Gastroesophageal sphincter (tissue), 4 donors: ENCODE measurements at regions not wholly inside any gene's neighbourhood (a gene's known extent, or its start where the extent isn't known, plus 50 kb on each side); places are given as distances from the start of the nearest gene placed in this dataset.
"Not testable (repeated sequence)": the region's sequence is repeated elsewhere in the genome, so short reads cannot be mapped to it uniquely, and the experiment has no call there.

Source experiments
- ATAC-seq: fragments of 150-250 bp; one replicate; pipeline ENCODE4 v1.9.1; 2016; ENCODE audit warnings: mild to moderate bottlenecking, moderate library complexity
- H3K27ac ChIP-seq, 4 donors: fragments of 200-600 bp; sonication (generic) in 3 of 4; 1 replicate in 3 of 4; 2 replicates in 1 of 4; pipeline ENCODE4 v1.5.1; 2016 to 2019
- H3K27me3 ChIP-seq: fragments of 200-600 bp; sonication (generic); one replicate; pipeline ENCODE4 v1.5.1; 2019
- H3K36me3 ChIP-seq, 2 donors: fragments of 200-600 bp; sonication (generic); one replicate each; pipeline ENCODE4 v1.5.1; 2019; ENCODE audit warnings: control low read depth in 1 of 2
- H3K4me1 ChIP-seq, 3 donors: fragments of 200-600 bp; sonication (generic); 1 replicate in 2 of 3; 2 replicates in 1 of 3; pipeline ENCODE4 v1.5.1; 2016 to 2019; ENCODE audit warnings: control low read depth in 2 of 3
- H3K4me3 ChIP-seq, 2 donors: fragments of 200-600 bp; sonication (generic); one replicate each; pipeline ENCODE4 v1.5.1; 2019; ENCODE audit warnings: mild to moderate bottlenecking in 1 of 2, moderate library complexity in 1 of 2
- H3K9me3 ChIP-seq, 3 donors: fragments of 200-600 bp; sonication (generic); one replicate each; pipeline ENCODE4 v1.5.1; 2017 to 2019; ENCODE audit warnings: control low read depth in 2 of 3
- EP300 ChIP-seq: sonication (generic); formaldehyde crosslinking; IDR thresholded peaks from one replicate; pipeline ENCODE4 v1.6.1; 2017; ENCODE audit warnings: antibody characterized with exemption, mild to moderate bottlenecking
- POLR2A ChIP-seq, 2 donors: fragments of 450-650 bp; IDR thresholded peaks; one replicate each; pipeline ENCODE4 v1.6.1; 2017; ENCODE audit warnings: antibody characterized with exemption in 2 of 2, mild to moderate bottlenecking in 2 of 2, moderate library complexity in 1 of 2
- POLR2AphosphoS5 ChIP-seq: sonication (generic); formaldehyde crosslinking; IDR thresholded peaks from one replicate; pipeline ENCODE4 v1.6.1; 2017; ENCODE audit warnings: antibody characterized with exemption
- WGBS, 2 donors: methylation state at CpG; one replicate each; pipeline ENCODE4 v1.1.5; 2018; ENCODE audit warnings: low coverage in 1 of 2; 5-methylcytosine and 5-hydroxymethylcytosine counted together
- TF ChIP-seq, protein P1 (sequence below), 4 experiments: fragments of 200-600 bp in 2 of 4; fragments of 450-650 bp in 2 of 4; sonication (generic) in 1 of 4; IDR thresholded peaks; one replicate each; pipeline ENCODE4 v1.5.1; 2017 to 2019; ENCODE audit warnings: antibody characterized with exemption in 4 of 4, mild to moderate bottlenecking in 2 of 4, moderate library complexity in 2 of 4

DNA sequence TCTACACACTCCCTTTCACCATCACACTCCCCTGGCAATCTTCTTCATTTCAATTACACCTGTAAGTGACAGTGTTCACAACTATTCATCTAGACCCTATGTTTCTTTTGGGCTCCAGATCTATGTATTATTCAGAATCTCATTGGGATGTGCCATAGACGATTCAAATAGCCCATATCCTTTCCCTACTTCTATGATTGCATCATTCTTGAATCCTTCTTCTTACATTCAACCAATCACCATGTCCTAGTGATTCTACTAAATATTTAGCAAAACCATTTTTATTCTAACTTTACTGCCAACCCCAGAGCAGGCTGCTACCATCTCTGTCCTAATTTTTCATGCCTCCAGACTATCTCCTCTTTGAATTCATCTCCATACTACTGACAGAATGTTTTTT is 106.4 kb downstream of the TDRD15 start:
- no peaks in the 10 kb centered on the region for H3K27me3 ChIP-seq
- H3K9me3 ChIP-seq = no peaks in the 10 kb centered on the region
- WGBS, 2 donors = 71 to 84% methylated on average over 1 of the region's 1 CpG
- ATAC-seq = no peak
- no peaks in the 10 kb centered on the region for H3K36me3 ChIP-seq
- H3K27ac ChIP-seq = no peak overlapping the region
- no peak overlapping the region for H3K4me3 ChIP-seq
- H3K4me1 ChIP-seq = no peaks in the 10 kb centered on the region
- TF ChIP-seq EP300 = no peak
- TF ChIP-seq POLR2A (IDR thresholded peaks at IDR 0.05) = no peak
- TF ChIP-seq, protein P1, sequence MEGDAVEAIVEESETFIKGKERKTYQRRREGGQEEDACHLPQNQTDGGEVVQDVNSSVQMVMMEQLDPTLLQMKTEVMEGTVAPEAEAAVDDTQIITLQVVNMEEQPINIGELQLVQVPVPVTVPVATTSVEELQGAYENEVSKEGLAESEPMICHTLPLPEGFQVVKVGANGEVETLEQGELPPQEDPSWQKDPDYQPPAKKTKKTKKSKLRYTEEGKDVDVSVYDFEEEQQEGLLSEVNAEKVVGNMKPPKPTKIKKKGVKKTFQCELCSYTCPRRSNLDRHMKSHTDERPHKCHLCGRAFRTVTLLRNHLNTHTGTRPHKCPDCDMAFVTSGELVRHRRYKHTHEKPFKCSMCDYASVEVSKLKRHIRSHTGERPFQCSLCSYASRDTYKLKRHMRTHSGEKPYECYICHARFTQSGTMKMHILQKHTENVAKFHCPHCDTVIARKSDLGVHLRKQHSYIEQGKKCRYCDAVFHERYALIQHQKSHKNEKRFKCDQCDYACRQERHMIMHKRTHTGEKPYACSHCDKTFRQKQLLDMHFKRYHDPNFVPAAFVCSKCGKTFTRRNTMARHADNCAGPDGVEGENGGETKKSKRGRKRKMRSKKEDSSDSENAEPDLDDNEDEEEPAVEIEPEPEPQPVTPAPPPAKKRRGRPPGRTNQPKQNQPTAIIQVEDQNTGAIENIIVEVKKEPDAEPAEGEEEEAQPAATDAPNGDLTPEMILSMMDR (IDR thresholded peaks at IDR 0.05) = no peak
- TF ChIP-seq POLR2AphosphoS5 = no peak

DNA sequence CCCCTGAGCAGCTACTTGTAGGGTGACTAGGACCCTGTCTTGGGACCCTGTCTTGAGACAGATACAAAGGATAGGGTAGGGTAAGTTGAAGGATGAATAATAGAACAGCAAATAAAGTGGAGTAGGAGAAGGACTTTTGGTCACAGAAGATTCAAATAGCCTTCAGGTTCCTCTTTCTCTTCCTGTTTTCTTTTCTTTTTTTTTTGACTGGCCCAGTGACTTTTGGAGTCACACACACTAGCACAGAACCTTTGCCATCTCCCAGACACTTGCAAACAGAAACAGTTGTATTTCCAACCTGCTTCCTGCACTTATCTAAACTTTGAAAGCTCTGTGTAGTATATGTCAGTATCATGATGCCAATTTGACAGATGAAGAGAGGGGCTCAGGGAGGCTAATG is 108.2 kb downstream of the TDRD15 start:
- Histone ChIP-seq H3K27ac (no peak overlapping the region), H3K9me3 (no peaks in the 10 kb centered on the region), H3K4me3 (no peak overlapping the region), H3K27me3 (no peaks in the 10 kb centered on the region), H3K4me1 (no peaks in the 10 kb centered on the region), H3K36me3 (no peaks in the 10 kb centered on the region)
- ATAC-seq = no peak
- TF ChIP-seq EP300 (no peak), POLR2AphosphoS5 (no peak), POLR2A (IDR thresholded peaks at IDR 0.05) (no peak)
- TF ChIP-seq, protein P1 (IDR thresholded peaks at IDR 0.05) = no peak

DNA sequence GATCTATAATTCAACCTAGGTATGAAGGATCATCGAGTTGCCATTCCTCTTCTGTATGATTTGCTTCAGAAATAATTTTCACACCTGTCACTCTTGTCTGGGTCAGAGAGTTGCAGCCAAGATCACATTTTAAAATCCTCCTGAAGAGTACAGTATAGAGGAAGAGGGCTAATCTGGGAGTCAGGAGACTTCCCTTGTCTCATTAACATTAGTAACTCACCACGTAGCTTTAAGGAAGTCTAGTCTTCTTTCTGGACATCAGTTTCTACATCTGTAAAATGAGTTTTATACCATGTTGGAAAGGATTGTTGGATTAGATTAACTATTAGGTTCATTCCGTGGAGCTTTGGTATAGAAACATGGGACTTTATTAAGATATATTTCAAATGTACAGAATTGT is 109.4 kb downstream of the TDRD15 start:
- no peak for TF ChIP-seq POLR2AphosphoS5
- no peak for TF ChIP-seq POLR2A (IDR thresholded peaks at IDR 0.05)
- TF ChIP-seq, protein P1 (IDR thresholded peaks at IDR 0.05) = no peak
- no peak for TF ChIP-seq EP300

GRCh38 chr2:21234001-21234400 is 110.2 kb downstream of the TDRD15 start:
- 50 to 90% methylated on average over 3 of the region's 3 CpGs for WGBS, 2 donors
- Histone ChIP-seq H3K27me3 (no peaks in the 10 kb centered on the region), H3K4me3 (no peak overlapping the region), H3K36me3 (no peaks in the 10 kb centered on the region), H3K4me1 (no peaks in the 10 kb centered on the region), H3K9me3 (no peaks in the 10 kb centered on the region), H3K27ac (no peak overlapping the region)
- TF ChIP-seq, protein P1 (IDR thresholded peaks at IDR 0.05) = no peak
- TF ChIP-seq EP300 (no peak), POLR2AphosphoS5 (no peak), POLR2A (IDR thresholded peaks at IDR 0.05) (no peak)
- no peak for ATAC-seq

More for the DNA sequence above, 109.4 kb downstream of the TDRD15 start:
- Histone ChIP-seq H3K4me3 (no peak overlapping the region), H3K4me1 (no peaks in the 10 kb centered on the region), H3K27me3 (no peaks in the 10 kb centered on the region), H3K36me3 (no peaks in the 10 kb centered on the region), H3K27ac (no peak overlapping the region), H3K9me3 (no peaks in the 10 kb centered on the region)
- ATAC-seq = no peak
- 83% methylated on average over 3 of the region's 3 CpGs for WGBS, 2 donors

DNA sequence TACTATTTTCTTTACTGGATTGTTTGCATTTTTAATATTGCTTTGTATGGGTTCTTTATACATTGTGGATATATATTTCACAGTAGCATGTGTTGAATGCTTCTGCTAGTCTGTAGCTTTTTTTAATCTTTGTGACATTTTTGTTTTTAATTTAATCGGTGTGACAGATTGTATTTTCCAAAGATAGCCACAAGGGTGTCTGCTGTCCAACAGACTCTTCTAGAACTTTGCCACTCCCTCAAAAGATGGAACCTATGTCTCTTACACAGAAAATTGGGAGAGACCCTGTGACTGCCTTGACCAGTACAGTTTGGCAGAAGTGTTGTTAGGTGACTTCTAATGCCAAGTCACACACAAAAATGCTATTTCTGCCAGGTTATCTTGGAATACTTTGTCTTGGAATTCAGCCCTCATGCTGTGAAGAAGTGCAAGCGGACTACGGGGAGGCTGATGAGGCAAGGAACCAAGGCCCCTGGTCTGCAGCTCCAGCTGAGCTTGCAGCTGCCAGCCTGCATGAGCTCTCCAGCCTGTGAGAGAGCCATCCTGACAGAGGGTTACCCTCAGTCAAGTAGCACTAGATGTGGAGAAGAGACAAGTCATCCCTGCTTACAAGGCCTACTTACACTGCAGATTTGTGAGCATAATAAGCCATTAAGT is 110.8 kb downstream of the TDRD15 start:
- no peaks in the 10 kb centered on the region for H3K36me3 ChIP-seq
- 77 to 91% methylated on average over 1 to 2 of the region's 3 CpGs for WGBS, 2 donors
- no peak for TF ChIP-seq EP300
- TF ChIP-seq, protein P1 (IDR thresholded peaks at IDR 0.05) = no peak
- TF ChIP-seq POLR2AphosphoS5 = no peak
- no peak for TF ChIP-seq POLR2A (IDR thresholded peaks at IDR 0.05)
- H3K4me3 ChIP-seq = no peak overlapping the region
- no peaks in the 10 kb centered on the region for H3K9me3 ChIP-seq
- ATAC-seq = no peak
- H3K27me3 ChIP-seq = no peaks in the 10 kb centered on the region
- no peak overlapping the region for H3K27ac ChIP-seq
- H3K4me1 ChIP-seq = no peaks in the 10 kb centered on the region

DNA sequence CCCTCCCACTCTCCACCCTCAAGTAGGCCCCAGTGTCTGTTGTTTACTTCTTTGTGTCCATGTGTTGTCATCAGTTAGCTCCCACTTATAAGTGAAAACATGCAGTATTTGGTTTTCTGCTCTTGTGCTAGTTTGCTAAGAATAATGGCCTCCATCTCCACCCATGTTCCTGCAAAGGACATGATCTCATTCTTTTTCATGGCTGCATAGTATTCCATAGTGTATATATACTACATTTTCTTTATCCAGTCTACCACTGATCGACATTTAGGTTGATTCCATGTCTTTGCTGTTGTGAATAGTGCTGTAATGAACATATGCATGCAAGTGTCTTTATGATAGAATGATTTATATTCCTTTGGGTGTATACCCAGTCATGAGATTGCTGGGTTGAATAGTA is 116.0 kb downstream of the TDRD15 start:
- H3K36me3 ChIP-seq, H3K27ac ChIP-seq, H3K4me1 ChIP-seq, H3K4me3 ChIP-seq, H3K9me3 ChIP-seq, H3K27me3 ChIP-seq, ATAC-seq: not testable (repeated sequence)
- 64 to 100% methylated on average over 1 of the region's 1 CpG for WGBS, 2 donors
